GM12873 (cell line): ENCODE measurements at regions not wholly inside any gene's neighbourhood (a gene's known extent, or its start where the extent isn't known, plus 50 kb on each side); places are given as distances from the start of the nearest gene placed in this dataset.

Source experiments
- TF ChIP-seq, protein P1 (sequence below): IDR thresholded peaks from 2 replicates; pipeline ENCODE4 v1.5.1; 2012; ENCODE audit warnings: low read depth, mild to moderate bottlenecking, moderate library complexity, low read length, control low read depth; ENCODE audit not compliant: insufficient read depth; ENCODE audit errors: missing control alignments

DNA sequence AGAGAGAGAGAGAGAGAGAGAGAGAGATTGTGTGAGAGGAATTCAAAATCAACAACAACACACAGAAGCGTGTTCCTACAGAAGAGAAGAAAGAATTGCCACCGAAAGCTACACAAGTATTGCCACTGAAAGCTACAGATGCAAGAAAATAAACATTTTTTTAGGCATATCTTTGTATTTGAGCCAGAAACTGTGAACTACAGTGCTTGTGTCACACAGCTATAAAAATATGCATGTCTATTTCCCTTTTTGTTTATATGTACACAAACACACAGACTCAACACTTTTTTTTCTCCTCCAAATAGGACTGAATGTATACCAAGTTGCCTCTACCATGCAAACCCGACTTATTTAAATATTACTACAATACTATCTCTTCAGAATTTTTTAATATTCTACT, 290.4 kb downstream of the SLITRK5 start:
- TF ChIP-seq, protein P1, sequence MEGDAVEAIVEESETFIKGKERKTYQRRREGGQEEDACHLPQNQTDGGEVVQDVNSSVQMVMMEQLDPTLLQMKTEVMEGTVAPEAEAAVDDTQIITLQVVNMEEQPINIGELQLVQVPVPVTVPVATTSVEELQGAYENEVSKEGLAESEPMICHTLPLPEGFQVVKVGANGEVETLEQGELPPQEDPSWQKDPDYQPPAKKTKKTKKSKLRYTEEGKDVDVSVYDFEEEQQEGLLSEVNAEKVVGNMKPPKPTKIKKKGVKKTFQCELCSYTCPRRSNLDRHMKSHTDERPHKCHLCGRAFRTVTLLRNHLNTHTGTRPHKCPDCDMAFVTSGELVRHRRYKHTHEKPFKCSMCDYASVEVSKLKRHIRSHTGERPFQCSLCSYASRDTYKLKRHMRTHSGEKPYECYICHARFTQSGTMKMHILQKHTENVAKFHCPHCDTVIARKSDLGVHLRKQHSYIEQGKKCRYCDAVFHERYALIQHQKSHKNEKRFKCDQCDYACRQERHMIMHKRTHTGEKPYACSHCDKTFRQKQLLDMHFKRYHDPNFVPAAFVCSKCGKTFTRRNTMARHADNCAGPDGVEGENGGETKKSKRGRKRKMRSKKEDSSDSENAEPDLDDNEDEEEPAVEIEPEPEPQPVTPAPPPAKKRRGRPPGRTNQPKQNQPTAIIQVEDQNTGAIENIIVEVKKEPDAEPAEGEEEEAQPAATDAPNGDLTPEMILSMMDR, result no peak

DNA sequence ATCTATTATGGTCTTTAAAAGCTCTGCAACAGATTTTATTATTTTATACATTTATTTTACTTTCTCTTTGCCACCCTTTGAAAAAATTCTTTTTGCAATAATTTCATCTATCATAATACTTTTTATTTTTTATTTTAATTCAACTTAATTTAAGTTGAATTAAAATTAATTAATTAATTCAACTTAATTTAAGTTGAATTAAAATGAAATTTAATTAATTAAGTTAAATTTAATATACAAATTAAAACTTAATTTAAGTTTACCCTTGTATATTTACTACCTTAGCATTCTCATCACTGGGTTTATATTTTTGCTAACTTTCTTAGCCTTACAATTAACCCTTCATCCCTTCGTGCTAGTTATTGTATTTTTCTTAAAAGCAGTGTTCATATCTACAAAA, 301.4 kb downstream of the SLITRK5 start:
- TF ChIP-seq, protein P1, result no peak

DNA sequence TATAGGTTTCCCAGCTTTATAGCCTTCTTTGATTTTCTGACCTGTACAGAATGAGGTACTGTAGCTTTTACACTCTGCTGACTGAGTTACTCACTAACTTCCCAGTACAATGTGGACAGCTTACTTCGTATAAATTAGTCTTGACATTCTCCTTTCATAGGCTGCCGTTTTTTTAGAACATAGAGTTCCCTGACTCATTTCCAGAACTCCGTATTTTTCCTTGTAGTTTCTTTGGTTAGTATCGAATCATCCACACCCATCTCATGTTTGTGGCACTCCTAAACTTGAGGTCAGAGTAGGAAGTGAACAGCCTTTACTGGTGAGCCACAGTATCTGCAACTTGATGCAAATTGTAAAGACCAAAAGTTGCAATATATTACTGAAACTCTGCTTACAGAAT, 303.9 kb downstream of the SLITRK5 start:
- TF ChIP-seq, protein P1, result no peak

DNA sequence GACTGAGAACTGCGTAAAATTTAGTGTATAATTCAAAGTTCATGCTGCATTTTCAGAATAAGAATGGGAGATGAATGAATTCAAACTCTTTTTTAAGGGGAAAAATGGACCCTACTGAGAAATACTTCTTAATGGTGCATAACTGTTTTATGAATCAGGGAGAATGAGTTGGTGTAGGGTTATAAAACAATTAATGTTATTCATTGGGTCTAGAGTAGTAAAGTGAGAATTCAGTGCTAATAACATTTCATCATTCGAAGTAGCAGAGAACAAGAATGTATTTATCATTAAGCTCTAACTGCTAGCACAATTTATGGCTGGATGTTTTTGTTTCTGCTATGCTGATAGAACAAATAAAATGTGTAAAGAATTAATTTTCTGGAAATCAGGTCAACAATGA, 310.2 kb downstream of the SLITRK5 start:
- TF ChIP-seq, protein P1, result no peak

DNA sequence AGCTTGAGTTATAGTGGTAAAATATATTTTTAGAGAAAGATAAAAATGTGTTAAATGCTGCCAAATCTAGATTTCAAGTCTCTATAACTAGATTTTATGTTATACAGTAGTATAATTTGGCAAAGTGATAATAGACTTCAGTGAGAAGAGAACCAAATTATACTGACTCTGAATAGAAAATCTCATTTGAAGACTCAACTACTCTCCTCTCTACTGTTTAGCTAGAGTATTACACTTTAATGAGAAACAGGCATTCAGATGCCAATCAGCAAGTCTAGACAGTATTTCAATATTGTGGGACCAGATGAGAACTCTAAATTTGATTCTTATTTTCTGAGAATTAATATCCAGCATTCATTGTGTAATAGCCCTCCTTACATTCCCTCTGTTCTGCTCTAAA, 311.2 kb downstream of the SLITRK5 start:
- TF ChIP-seq, protein P1, result no peak

DNA sequence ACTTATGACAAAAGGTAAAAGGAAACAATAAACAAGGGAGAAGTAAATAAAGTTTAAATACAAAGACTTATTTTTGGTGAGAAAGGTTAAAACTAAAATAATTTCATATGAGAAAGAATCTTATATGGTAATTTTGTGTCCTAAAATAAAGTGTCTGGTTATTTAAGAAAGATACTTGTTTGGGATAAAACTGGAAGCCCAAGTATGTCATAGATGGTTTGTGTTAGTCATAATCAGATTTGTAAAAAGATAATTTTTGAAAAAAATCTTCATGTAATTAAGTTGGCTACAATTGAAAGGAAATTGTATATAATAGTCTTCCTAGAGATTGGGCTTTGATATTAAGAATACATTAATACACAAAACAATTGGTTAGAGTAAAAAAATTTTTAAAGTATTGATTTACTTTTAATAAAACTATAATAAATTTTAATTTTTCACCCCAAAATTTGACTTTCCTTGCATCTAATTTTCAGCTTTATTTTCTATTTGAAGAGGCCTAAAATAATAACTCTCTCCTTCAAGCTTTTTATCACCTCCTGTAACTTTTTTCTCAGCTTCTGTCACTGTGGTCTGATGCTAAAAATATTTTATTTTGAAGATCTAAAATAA, 315.6 kb downstream of the SLITRK5 start:
- TF ChIP-seq, protein P1, result no peak

DNA sequence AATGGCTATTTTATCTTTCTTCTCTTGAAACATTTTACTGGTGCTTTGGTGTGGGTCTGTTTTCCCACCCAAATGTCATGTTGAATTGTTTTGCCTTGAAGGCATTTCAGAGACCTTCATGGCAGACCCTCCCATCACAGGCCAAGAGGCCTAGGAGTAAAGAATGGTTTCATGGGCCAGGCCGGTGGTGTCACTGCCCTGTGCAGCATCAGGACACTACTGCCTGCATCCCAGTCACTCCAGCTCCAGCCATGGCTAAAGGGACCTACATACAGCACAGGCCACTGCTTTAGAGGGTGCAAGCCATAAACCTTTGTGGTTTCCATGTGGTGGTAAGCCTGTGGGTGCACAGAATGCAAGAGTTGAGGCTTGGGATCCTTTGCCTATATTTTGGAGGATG, 326.9 kb downstream of the SLITRK5 start:
- TF ChIP-seq, protein P1, result no peak
